Heart left ventricle (tissue), 13 donors: ENCODE measurements at regions not wholly inside any gene's neighbourhood (a gene's known extent, or its start where the extent isn't known, plus 50 kb on each side); places are given as distances from the start of the nearest gene placed in this dataset.

Source experiments
- POLR2A ChIP-seq, 2 donors: fragments of 450-650 bp; IDR thresholded peaks; one replicate each; pipeline ENCODE4 v1.6.1; 2017; ENCODE audit warnings: antibody characterized with exemption in 2 of 2, mild to moderate bottlenecking in 2 of 2, moderate library complexity in 2 of 2
- TF ChIP-seq, protein P1 (sequence below), 12 donors: fragments of 200-600 bp; sonication (generic) in 4 of 12; IDR thresholded peaks; one replicate each; pipeline versions ENCODE4 v1.5.0 to v1.8.0; 2018 to 2022; ENCODE audit warnings: antibody characterized with exemption in 12 of 12, mild to moderate bottlenecking in 5 of 12
- donor health status: ischemic (EF 13 %, LVEDD 7.1; RV severe dilation, severe dysfunction).
- donor health status: DM: no; HTN: yes; CAD: no.
- donor health status: DM: no; HTN: no; CAD: no.
- donor health status: ischemic (EF 25% LVEDD 6.9; RV normal size, moderate dysfunction).
- donor health status: ischemic (EF 25% LVEDD 5.7; RV mildly dilated, moderate dysfunction).
- donor health status: ischemic (EF 35%, LVEDD 5.7; RV mildly dilated, moderate dysfunction).
- donor health status: nonischemic (EF 11% LVEDD 7.7; RV severe dilation, severe dysfunction).
- donor health status: DM: yes; HTN: yes; CAD: no.
- donor health status: PGD.
- donor health status: ischemic (EF 29% LVEDD 5.4; RV normal size, mild dysfunction).
- donor health status: nonischemic (EF 23%, LVEDD 6.1; RV moderate dilation, normal function).

DNA sequence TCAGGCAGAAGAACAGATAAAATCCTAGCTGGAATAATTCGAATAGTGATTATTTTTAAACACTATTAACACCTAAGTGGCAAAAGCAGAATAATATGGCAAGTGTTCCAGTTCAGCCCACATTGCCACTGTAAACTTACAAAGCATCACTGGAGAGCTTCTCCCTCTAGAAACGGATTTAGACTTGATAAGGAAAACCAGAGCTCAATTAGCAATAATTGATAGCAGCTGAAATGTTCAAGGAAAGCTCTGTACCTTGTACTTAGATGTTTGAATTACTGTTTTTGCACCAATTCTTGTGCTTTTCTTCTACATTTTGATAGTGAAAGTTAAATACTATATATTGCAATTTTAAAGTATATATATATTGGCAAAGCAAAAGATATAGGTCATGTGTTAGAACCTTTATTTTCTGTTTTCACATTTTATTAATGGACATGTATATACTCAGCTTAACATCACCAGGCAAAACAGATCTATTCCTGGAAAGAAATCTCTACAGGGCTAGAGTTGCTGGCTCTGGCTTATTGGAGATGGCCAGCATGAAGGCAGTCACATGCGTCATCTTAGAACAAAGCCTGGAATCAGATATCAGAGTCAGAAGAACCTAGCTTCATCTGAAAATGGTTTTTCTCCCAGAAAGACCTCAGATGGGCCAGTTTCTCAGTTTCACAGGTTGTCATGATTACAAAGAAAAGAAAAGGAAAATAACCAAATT, 149.1 kb upstream of the CTAGE1 start:
- no peak for TF ChIP-seq POLR2A (IDR thresholded peaks at IDR 0.05)
- TF ChIP-seq, protein P1, sequence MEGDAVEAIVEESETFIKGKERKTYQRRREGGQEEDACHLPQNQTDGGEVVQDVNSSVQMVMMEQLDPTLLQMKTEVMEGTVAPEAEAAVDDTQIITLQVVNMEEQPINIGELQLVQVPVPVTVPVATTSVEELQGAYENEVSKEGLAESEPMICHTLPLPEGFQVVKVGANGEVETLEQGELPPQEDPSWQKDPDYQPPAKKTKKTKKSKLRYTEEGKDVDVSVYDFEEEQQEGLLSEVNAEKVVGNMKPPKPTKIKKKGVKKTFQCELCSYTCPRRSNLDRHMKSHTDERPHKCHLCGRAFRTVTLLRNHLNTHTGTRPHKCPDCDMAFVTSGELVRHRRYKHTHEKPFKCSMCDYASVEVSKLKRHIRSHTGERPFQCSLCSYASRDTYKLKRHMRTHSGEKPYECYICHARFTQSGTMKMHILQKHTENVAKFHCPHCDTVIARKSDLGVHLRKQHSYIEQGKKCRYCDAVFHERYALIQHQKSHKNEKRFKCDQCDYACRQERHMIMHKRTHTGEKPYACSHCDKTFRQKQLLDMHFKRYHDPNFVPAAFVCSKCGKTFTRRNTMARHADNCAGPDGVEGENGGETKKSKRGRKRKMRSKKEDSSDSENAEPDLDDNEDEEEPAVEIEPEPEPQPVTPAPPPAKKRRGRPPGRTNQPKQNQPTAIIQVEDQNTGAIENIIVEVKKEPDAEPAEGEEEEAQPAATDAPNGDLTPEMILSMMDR (IDR thresholded peaks at IDR 0.05): no peak
